ENCODE measurements at regions not wholly inside any gene's neighbourhood (a gene's known extent, or its start where the extent isn't known, plus 50 kb on each side); places are given as distances from the start of the nearest gene placed in this dataset.
"Not testable (repeated sequence)": the region's sequence is repeated elsewhere in the genome, so short reads cannot be mapped to it uniquely, and the experiment has no call there.

DNA sequence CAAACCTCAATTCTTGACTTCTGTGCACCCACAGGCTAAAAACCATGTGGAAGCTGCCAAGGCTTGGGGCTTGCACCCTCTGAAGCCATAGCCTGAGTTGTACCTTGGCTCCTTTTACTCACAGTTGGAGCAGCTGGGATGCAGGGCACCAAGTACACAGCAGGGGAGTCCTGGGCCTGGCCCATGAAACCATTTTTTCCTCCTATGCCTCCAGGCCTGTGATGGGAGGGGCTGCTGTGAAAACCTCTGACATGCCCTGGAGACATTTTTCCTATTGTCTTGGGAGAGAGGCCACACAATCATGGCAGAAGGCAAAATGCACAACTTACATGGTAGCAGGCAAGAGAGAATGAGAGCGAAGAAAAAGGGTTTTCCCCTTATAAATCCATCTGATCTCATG is 568.6 kb downstream of the SMARCA1 start:
- DNase-seq, result not testable (repeated sequence)

DNA sequence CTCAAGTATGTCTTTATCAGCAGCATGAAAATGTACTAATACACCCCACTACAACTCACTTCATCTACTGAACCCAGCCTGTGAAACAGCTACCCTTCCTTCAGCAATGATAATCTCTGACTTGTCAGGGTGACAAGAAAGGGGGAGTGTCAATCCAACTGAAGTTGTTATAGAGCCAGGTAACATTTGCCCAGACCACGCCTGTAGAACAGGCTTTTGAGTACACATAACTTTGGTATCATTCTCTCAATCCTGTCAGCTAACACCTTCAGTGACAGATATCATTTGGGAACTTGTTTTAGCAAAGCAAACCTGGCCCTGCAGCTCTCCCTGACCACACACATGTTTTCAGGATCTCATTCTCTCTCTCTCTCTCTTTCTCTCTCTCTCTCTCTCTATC is 592.2 kb downstream of the SMARCA1 start:
- no peak for DNase-seq

DNA sequence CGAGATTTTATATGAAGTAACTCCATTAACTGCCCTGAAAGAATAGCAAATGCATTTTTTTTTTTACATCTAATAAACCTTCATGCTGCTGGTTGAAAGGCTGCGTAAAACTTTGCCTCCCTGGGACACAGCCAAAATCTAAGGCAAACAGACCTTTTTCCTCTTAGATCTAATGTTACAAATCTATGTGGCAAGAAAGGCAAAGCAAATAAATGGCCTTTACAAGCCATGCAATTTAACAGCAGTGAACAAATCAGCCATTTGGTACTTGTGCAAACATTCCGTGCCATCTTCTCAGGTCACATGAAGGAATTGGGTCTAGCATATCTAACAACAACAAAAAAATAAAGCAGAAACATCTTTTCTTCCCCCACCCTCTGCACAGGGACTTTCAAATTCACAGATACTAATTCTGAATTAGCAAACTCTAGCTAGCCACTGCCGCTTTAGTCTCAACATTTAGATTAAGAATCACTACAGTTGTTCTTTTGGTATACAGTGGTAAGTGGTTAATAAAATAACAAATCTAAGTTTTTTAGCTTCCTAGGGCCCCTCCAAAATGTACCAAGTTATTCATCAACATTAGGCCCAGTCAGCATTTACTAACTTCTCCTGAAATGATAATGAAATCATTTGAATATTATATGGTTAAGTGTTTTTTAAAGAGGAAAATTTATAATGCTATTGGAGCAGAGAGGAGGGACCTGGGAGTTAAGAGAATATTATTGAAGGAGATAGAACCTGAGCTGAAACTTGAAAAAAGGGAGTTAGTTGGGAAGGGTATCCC is 593.8 kb downstream of the SMARCA1 start:
- DNase-seq, result no peak

DNA sequence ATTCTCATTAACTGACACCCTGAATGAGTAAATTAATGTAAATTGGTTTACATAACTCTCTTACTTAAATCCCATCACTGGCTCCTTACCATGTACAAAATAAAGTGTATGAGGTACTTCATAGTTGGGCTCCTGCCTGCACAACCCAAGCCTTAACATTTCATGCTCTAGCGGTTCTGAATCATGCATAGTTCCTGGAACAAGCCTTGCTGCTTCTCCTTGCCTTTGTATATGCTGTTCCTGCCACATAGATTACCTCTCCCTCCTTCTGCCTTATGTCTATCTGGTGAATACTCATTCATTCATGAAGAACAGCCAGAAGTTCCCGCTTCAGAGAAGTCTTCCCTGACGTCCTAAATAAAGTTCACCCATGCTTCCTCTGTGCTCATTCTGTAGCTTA is 594.7 kb downstream of the SMARCA1 start:
- no peak for DNase-seq

DNA sequence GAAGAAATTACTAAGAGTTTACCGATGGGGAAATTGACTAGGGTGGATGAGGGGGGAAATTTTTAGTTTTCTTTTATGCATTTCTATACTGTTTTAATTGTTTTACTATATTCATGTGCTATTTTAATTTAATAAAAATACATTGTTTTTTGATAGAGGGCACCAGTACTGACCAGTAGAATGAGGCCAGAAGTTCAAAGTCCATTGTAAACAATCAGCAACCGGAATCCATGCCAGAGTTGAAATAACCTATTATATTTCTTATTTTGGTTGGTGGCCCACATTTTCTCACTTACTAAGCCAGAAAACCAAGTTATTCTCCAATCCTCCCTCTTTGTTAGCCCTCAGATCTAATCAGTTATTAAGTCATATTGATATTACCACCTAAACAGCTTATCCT is 595.9 kb downstream of the SMARCA1 start:
- no peak for DNase-seq

DNA sequence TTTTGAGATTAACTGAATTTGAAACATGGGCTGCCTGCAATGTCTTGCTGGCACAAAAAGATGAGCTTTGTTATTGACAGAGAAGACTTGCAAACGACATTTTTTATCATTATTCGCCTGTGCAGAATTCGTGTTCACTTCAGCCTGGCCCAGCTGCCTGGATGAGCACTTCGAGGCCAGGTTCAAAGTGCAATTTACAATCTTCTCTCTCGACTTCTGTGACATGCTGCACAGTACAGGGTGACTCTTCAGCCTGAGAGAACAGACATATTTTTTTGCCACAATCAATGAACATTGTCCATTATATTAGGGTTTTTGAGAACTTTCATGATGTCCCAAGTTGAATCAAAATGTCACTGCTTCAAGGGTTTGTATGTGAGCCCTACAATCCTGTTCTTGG is 616.5 kb downstream of the SMARCA1 start:
- DNase-seq, result no peak

DNA sequence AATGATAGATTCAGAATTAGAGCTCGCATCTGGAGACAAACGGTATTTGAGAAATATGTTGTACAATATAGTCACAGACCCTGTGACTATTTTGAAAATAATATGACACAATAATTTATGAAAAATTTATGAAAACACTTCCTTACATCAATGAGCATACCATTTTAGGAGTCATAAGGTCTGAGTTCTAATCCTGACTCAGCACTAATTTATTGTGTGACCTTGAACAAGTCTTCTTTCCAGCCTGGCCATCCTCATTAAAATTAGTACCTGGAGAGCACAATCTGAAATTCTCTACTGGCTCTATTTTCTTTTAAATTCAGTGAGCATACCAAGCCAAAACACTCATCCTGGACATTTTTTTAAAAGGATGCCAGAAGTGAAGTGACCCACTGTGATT is 622.3 kb downstream of the SMARCA1 start:
- DNase-seq, result no peak

DNA sequence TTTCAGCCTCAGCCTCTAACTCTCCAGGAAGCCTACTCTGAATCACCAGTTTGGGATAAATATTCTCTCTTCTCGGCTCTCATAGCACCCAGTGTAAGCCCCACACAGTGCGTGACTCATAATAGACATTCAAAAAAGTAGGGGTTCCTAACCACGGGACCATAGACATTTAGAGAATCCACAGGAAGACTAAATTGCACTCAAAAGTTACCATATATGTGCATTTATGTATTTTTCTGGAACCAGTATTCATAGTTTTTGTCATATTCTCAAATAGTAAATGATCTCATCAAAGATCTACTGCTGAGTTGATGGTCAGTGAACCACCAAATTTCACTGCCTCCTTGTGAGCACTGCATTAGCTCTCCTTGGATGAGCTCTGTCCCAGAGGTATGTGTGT is 625.7 kb downstream of the SMARCA1 start:
- DNase-seq, result no peak

DNA sequence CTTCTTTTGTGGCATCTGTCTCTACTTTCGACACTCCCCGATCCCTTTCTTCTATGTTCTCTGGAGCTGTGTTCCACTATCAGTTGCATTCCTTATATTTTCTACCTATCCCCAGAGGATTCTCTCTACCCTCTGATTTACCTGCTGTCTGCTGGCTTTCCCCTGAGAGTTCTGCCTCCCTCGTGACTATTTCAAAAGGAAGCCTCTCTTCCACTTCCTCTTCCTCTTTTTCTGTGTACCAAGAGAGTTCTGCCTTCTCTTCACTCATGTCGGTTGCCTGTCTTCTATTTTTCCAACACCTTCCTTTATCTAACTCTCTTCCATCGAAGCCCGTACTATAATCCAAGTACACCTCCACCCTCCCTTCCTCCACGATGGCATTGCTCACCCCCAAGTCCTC is 631.7 kb downstream of the SMARCA1 start:
- no peak for DNase-seq

DNA sequence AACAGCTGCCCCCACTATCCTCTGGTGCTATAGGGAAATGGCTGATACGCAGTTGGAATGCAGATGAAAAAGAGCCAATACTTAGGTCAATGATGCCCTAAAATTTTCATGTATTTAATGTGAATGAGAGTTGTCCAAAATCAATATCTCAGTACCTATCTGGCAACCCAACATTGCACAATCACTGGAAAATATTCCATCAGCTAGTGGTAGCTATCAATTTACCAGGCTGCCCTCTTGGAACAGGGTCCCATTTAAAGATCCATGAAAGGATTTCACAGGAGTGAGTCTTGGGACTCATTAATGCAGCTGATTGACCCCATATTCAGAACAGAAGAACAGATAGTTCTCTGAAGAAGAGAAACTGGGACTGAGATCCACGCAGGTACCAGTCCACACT is 638.9 kb downstream of the SMARCA1 start:
- no peak for DNase-seq

DNA sequence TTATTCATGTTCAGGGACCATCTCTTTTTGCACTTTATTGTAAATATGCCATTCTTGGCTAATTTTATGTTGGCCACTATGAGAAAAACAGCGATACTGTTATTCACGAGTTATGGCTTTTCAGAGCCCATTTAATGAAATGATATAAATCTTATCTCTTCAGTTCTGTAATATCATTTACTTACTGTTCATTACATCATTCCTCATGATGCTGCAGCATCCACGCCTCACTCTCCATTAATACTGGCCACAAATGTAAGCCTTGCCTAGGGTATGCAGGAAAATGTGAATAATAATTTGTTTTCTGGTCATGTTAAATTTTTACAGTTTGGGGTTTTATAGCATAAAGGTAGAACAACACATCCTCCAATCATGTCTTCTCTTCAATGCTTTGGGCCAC is 639.6 kb downstream of the SMARCA1 start:
- no peak for DNase-seq

DNA sequence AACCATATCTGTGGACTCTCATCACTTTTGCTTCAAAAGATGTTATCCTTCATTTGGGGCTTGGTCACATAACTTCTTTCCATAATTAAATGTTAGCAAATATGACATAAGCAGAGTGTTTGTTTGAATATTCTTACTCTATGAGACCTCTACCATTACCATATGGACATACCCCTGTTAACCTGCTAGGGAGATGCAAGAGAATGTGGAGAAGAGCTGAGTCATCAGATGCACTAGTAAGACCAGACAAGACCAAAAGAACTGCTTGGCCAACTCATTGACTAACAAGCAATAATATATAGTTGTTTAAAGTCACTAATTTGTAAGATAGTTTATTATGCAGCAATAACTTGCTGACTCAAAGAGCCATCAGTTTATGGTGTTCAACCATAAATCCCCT is 652.9 kb downstream of the SMARCA1 start:
- no peak for DNase-seq

DNA sequence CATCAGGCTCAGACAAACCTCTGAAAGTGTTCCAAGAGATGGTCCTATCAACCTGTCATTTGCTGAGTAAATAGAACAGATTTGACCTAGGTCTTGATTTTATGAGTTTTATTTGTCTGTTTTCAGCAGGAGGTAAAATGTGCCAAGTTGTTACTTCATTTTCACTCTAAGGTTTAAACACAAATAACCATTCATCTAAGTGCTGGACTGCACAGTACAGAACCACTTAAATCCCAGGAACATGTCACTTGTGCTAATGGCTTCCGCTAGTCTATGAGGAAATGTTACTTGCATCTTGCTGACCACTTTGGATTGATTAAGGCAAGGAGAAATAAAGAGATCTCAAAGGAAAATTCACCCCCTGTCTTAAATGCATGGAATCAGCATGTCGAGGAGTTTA is 660.7 kb downstream of the SMARCA1 start:
- DNase-seq, result no peak

DNA sequence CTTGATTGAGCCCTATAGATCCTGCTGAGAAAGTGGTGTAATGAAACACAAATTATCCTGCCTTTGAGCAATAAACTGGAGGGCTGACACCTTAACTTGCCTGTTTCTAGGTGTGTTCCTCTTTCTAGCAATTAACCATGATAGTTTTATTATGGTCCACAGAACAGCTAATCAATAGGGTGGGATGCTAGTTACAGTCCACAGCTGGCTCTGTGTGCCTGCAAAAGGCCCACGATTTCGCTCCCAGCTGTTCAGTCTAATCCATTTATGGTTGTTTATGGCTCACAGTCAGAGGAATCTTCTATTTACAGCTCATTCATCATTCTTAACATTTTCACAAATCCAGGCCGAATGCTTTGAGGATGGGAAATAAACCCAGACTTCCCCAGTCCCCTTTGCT is 674.9 kb downstream of the SMARCA1 start:
- DNase-seq, result no peak

DNA sequence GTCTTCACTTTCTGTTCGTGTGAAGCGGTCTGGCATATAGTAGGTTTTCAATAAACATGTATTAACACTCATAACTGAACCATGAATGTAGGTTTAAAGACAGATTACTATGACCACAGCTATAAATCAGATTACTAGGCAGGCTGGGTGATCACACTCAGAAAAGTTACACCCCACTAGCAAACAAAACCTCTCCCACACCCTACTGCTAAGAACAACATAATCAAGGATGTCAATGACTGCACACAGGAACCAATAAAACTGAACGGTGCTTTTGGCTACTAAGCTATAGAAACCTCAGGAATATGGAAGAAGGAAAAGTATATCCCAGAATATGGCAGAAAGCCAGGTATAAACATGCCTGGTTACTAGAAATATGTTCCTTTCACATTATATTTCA is 676.9 kb downstream of the SMARCA1 start:
- DNase-seq, result no peak

DNA sequence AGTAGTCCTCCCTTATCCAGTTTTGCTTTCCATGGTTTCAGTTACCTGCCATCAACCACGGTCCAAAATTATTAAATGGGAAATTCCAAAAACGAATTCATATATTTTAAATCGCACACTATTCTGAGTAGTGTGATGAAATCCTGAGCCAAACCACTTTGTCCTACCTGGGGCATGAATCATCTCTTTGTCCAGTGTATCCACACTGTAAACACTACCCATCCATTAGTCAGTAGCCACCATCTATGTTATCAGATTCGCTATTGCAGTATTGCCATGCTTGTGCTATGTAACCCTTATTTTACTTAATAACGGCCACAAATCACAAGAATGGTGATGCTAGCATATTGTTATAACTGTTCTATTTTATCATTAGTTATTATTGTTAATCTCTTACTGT is 704.6 kb downstream of the SMARCA1 start:
- DNase-seq, result no peak

DNA sequence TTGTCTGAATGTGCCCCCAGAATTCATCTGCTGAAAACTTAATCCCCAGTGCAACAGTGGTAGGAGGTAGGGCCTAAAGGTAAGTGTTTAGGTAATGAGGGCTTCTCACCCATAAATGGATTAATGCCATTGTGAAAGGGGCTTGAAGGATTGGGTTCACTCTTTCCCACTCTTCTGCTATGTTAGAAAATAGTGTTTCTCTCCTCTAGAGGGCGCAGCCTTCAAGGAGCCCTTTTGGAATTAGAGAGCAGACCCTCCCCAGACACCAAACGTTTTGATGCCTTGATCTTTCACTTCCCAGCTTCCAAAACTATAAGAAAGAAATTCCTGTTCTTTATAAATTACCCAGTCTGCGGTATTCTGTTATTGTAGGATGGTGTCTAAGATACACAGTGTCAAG is 706.4 kb downstream of the SMARCA1 start:
- no peak for DNase-seq

DNA sequence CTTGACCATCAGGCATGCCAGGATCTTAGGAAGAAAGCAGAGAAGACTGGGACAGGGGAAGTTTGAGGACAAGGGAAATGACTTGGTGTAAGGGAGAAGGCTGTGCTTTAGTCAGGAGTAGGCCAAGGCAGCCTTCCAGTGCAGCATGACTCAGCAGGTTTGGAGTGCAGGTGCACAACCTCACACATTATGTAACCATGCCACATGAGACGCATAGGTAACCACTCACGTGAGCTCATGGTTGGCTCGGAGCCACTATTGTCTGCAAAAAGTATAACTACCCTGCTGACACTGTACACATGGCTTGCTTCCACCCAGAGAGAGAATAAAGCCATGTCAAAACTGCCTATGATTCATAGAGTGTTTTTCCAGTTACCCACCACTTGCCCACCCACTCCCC is 715.9 kb downstream of the SMARCA1 start:
- no peak for DNase-seq

DNA sequence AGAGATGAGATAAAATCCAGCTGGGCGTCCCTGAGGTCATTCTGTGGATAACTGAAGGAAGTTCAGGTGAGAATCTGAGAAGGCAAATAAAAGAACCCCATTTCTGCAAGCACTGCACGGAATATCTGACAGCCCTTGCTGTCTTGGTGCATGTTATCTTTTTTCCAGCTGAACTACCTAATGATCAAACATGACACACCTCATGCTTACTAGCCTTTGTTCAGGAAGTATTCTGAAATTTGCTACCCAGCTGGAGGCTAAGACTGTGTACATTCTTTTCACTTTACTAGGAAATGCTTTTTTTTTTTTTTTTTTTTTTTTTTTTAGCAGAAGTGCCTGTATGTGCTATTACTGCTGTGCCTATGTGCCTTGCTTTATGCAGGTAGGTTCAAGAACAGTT is 718.1 kb downstream of the SMARCA1 start:
- DNase-seq, result no peak

DNA sequence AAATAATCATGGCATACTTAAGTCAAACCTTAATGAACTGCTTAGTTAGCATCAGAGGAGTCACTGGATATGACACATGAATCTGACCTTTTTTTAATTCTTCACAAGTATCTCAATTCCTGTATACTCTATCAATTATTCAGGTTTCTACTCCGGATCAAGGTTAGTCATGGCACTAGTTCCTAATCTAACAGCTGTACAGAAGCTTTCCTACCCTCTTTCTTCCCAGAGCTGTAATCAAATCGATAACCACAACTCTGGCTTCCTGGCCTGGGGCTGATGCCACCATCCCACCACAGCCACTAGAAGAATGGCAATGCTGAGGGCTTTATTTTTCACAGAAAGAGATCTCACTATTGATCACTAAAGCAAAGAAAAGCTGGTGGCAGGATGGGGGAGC is 718.5 kb downstream of the SMARCA1 start:
- no peak for DNase-seq

DNA sequence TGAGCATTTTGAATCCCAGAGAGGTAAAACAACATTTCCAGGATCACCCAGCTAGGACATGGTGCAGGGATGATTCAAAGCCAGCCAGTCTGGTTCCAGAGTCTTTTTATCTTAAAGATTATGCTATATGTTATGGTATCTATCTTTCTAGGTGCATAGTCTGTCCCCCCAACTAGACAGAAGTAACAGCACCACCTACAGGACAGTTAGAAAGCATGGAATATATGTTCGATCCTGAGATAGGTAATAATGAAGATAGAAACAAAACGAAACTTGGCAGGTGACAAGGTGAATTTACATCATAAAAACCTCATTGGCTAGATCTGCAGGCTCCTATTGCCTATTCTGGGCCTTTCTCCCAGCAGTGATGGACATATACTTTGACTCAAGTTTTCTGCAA is 723.2 kb downstream of the SMARCA1 start:
- DNase-seq, result no peak

DNA sequence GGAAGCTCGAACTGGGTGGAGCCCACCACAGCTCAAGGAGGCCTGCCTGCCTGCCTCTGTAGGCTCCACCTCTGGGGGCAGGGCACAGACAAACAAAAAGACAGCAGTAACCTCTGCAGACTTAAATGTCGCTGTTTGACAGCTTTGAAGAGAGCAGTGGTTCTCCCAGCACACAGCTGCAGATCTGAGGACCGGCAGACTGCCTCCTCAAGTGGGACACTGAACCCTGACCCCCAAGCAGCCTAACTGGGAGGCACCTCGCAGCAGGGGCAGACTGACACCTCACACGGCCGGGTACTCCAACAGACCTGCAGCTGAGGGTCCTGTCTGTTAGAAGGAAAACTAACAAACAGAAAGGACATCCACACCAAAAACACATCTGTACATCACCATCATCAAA is 730.9 kb upstream of the ACTRT1 start:
- not testable (repeated sequence) for DNase-seq

DNA sequence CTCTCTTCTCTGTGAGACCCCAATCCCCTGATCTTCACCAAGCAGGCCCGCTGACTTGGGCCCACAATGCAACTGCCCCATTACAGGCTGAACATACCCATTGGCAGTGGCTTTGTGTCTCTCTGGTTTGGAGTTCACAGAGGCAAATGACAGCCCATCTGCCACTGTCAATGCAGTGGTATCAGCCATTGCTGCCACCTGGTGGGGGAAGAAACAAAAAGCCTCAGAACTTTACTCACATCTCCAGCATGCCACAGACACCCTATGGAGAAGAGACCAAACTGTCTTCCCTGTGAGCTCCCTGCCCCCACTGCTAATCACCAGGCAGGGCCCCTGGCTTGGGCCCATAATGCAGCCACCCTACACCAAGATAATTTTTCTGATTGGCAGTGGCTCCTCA is 729.3 kb upstream of the ACTRT1 start:
- DNase-seq, result no peak

DNA sequence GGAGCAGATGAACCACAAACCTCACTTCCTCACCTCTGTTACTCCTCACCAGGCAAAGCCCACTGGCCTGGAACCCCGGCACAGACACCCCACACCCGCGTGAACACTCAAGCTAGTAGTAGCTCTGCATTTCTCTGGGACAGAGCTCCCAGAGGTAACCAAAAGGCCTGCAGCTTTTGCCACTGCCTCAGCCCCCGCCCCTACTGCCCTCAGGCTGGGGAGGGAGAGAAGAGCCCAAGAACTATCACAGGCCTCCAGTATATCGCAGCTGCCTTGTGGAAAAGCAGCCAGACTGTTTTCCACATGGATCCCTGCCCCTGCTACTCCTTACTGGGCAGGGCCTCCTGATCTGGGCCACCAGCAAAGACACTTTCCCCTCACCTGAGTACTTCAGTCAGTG is 728.7 kb upstream of the ACTRT1 start:
- no peak for DNase-seq

DNA sequence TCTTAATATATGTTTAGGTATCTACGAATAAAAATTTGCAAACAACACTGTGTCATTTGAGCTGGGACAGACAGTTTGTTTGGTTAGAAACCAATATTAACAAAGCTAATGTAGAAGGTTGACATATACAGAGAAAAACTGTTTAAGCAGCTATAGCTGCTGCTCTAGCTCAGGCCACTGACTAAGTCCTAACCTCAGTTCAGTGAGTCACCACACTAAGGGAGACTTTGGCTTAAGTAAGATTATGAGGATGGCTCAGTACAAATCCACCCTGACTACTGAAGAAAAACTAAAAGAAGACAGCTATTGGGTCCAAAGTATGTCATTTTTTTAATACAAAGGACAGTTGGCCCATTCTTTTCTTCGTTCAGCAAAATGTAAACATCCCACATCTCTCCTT is 717.3 kb upstream of the ACTRT1 start:
- no peak for DNase-seq
